ENCODE measurements at regions not wholly inside any gene's neighbourhood (a gene's known extent, or its start where the extent isn't known, plus 50 kb on each side); places are given as distances from the start of the nearest gene placed in this dataset.

GRCh38 chr1:93815366-93816110, 63.5 kb downstream of the DNTTIP2 start:
- peaks cover 23% of the 10 kb centered on the region for H3F3A ChIP-seq (ENCODE audit: insufficient read depth)
- H3K79me2 ChIP-seq (ENCODE audit: insufficient read depth): peaks cover 12% of the 10 kb centered on the region; the same call in 1 of the 2 replicates
- H2AFZ ChIP-seq: no peak overlapping the region
- no peak overlapping the region for H3K4me3 ChIP-seq
- H4K20me1 ChIP-seq (ENCODE audit: insufficient read depth): no peaks in the 10 kb centered on the region
- no peak for TF ChIP-seq EZH2phosphoT487 (IDR thresholded peaks at IDR 0.05; ENCODE audit: insufficient read depth, low read depth)
- no peak for TF ChIP-seq EZH2 (IDR thresholded peaks at IDR 0.05; ENCODE audit: insufficient read depth, poor library complexity, severe bottlenecking)
- H3K4me1 ChIP-seq (ENCODE audit: insufficient read depth): peaks cover 56% of the 10 kb centered on the region
- in situ Hi-C loops (cut with MboI): no loop called here
- H3K9me3 ChIP-seq (ENCODE audit: low read depth): no peaks in the 10 kb centered on the region
- H3K27ac ChIP-seq: no peak overlapping the region
- no peak overlapping the region for H3K4me2 ChIP-seq (ENCODE audit: unreplicated experiment)
- no peak overlapping the region for H3K9ac ChIP-seq
- WGBS, 2 experiments (ENCODE audit: low coverage in 1 of 2, low lambda C conversion rate in 2 of 2, missing lambda C conversion rate in 2 of 2): 82 to 85% methylated on average over 8 of the region's 8 CpGs
- no peaks in the 10 kb centered on the region for H3K9me2 ChIP-seq (ENCODE audit: insufficient read depth)
- H3K36me3 ChIP-seq (ENCODE audit: low read depth): no peaks in the 10 kb centered on the region
- no peaks in the 10 kb centered on the region for H3K27me3 ChIP-seq (replicated peaks; ENCODE audit: insufficient read depth)
- DNase-seq: no peak

DNA sequence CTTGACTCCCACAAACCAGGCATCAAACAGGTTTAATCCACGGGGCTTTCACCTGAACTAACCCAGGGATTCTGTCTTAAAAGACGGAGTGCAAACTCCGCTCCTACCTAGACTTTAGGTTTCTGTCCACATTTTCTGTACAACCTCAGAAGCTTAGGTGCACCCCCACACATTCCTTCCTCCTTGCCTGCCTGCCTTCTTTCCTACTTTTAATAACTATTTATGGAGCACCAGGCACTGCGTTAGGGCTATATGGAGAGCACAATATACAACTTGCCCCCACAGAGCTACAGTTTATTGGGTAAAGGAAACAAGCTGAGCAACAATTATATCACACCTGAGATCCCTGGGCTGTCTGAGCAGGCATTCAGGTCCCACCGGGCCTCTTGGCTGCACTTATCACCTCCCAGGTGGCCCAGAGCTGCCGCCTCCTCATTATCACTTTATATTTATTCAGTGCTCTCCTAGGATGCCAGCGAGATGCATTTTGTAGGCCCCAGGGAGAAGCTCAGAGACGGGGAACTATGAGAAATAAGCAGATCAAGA, 64.1 kb downstream of the DNTTIP2 start:
- no peak for TF ChIP-seq EZH2 (IDR thresholded peaks at IDR 0.05; ENCODE audit: insufficient read depth, poor library complexity, severe bottlenecking)
- TF ChIP-seq EZH2phosphoT487 (IDR thresholded peaks at IDR 0.05; ENCODE audit: insufficient read depth, low read depth): no peak
- Histone ChIP-seq H3K9ac (no peak overlapping the region), H3K36me3 (ENCODE audit: low read depth) (no peaks in the 10 kb centered on the region), H3K27me3 (replicated peaks; ENCODE audit: insufficient read depth) (no peaks in the 10 kb centered on the region), H3K4me1 (ENCODE audit: insufficient read depth) (peaks cover 63% of the 10 kb centered on the region), H4K20me1 (ENCODE audit: insufficient read depth) (no peaks in the 10 kb centered on the region), H3K9me3 (ENCODE audit: low read depth) (no peaks in the 10 kb centered on the region), H3K9me2 (ENCODE audit: insufficient read depth) (no peaks in the 10 kb centered on the region), H3K4me2 (ENCODE audit: unreplicated experiment) (no peak overlapping the region), H2AFZ (no peak overlapping the region), H3K4me3 (no peak overlapping the region), H3F3A (ENCODE audit: insufficient read depth) (peaks cover 30% of the 10 kb centered on the region), H3K79me2 (ENCODE audit: insufficient read depth) (peaks cover 12% of the 10 kb centered on the region; the same call in 1 of the 2 replicates), H3K27ac (no peak overlapping the region)
- DNase-seq: no peak
- in situ Hi-C loops (cut with MboI): no loop called here
- WGBS, 2 experiments (ENCODE audit: low coverage in 1 of 2, low lambda C conversion rate in 2 of 2, missing lambda C conversion rate in 2 of 2): 79 to 81% methylated on average over 8 of the region's 8 CpGs

GRCh38 chr1:93814059-93814794, 64.8 kb downstream of the DNTTIP2 start:
- peak overlapping the region; percentile 42; the same call in 1 of the 2 replicates for H3K9ac ChIP-seq
- no peaks in the 10 kb centered on the region for H4K20me1 ChIP-seq (ENCODE audit: insufficient read depth)
- in situ Hi-C loops (cut with MboI): no loop called here
- H3K4me2 ChIP-seq (ENCODE audit: unreplicated experiment): peak overlapping the region; percentile 19
- peak overlapping the region; percentile 51 for H3K27ac ChIP-seq
- TF ChIP-seq EZH2phosphoT487 (IDR thresholded peaks at IDR 0.05; ENCODE audit: insufficient read depth, low read depth): no peak
- TF ChIP-seq EZH2 (IDR thresholded peaks at IDR 0.05; ENCODE audit: insufficient read depth, poor library complexity, severe bottlenecking): no peak
- H3K27me3 ChIP-seq (replicated peaks; ENCODE audit: insufficient read depth): no peaks in the 10 kb centered on the region
- no peak overlapping the region for H2AFZ ChIP-seq
- no peak overlapping the region for H3K4me3 ChIP-seq
- peak; percentile 83 for DNase-seq
- H3K9me3 ChIP-seq (ENCODE audit: low read depth): no peaks in the 10 kb centered on the region
- H3F3A ChIP-seq (ENCODE audit: insufficient read depth): peaks cover 35% of the 10 kb centered on the region
- no peaks in the 10 kb centered on the region for H3K36me3 ChIP-seq (ENCODE audit: low read depth)
- H3K9me2 ChIP-seq (ENCODE audit: insufficient read depth): no peaks in the 10 kb centered on the region
- H3K79me2 ChIP-seq (ENCODE audit: insufficient read depth): peaks cover 12% of the 10 kb centered on the region; the same call in 1 of the 2 replicates
- peaks cover 66% of the 10 kb centered on the region for H3K4me1 ChIP-seq (ENCODE audit: insufficient read depth)
- 55 to 60% methylated on average over 7 of the region's 7 CpGs for WGBS, 2 experiments (ENCODE audit: low coverage in 1 of 2, low lambda C conversion rate in 2 of 2, missing lambda C conversion rate in 2 of 2)

DNA sequence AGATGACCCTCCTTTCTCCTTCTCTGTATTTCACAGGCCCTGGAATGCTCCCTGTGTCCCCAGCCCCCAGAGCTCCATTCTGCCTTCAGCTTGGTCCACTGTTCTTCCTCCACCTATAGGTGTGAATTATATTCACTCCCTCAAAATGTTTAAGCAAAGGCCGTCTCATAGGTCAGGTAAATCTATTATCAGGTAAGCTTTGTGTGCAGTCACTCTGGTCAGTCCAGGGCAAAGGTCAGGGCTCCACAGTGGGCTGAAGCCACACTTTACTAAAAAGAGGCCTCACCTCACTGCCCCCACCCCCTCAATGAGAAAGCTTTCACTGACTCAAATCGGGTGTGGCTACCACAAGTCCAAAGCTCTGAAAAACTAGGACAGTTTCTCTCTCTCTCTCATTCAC, 65.9 kb downstream of the DNTTIP2 start:
- H3K9ac ChIP-seq: peak overlapping the region; percentile 42; the same call in 1 of the 2 replicates
- DNase-seq: peak; percentile 80
- 78 to 86% methylated on average over 2 of the region's 2 CpGs for WGBS, 2 experiments (ENCODE audit: low coverage in 1 of 2, low lambda C conversion rate in 2 of 2, missing lambda C conversion rate in 2 of 2)

More for the DNA sequence above, 65.9 kb downstream of the DNTTIP2 start:
- H3K27ac ChIP-seq: peak overlapping the region; percentile 51
- H4K20me1 ChIP-seq (ENCODE audit: insufficient read depth): no peaks in the 10 kb centered on the region
- peaks cover 66% of the 10 kb centered on the region for H3K4me1 ChIP-seq (ENCODE audit: insufficient read depth)
- H3K36me3 ChIP-seq (ENCODE audit: low read depth): no peaks in the 10 kb centered on the region
- no peak overlapping the region for H3K4me3 ChIP-seq
- TF ChIP-seq EZH2 (IDR thresholded peaks at IDR 0.05; ENCODE audit: insufficient read depth, poor library complexity, severe bottlenecking) (no peak), EZH2phosphoT487 (IDR thresholded peaks at IDR 0.05; ENCODE audit: insufficient read depth, low read depth) (no peak)
- peak overlapping the region; percentile 19 for H3K4me2 ChIP-seq (ENCODE audit: unreplicated experiment)
- H2AFZ ChIP-seq: no peak overlapping the region
- H3K79me2 ChIP-seq (ENCODE audit: insufficient read depth): peaks cover 12% of the 10 kb centered on the region; the same call in 1 of the 2 replicates
- peaks cover 35% of the 10 kb centered on the region for H3F3A ChIP-seq (ENCODE audit: insufficient read depth)
- H3K9me3 ChIP-seq (ENCODE audit: low read depth): no peaks in the 10 kb centered on the region
- in situ Hi-C loops (cut with MboI): no loop called here
- no peaks in the 10 kb centered on the region for H3K27me3 ChIP-seq (replicated peaks; ENCODE audit: insufficient read depth)
- no peaks in the 10 kb centered on the region for H3K9me2 ChIP-seq (ENCODE audit: insufficient read depth)
